Glomerular visceral epithelial cell (primary cell): ENCODE measurements at regions not wholly inside any gene's neighbourhood (a gene's known extent, or its start where the extent isn't known, plus 50 kb on each side); places are given as distances from the start of the nearest gene placed in this dataset.
A peak's percentile ranks its signal among the peaks of the same experiment; 100 is the strongest.

Experiments
- DNase-seq: peaks from one replicate; pipeline ENCODE4 v3.0.0-alpha.2; 2016; ENCODE audit errors: extremely low spot score

DNA sequence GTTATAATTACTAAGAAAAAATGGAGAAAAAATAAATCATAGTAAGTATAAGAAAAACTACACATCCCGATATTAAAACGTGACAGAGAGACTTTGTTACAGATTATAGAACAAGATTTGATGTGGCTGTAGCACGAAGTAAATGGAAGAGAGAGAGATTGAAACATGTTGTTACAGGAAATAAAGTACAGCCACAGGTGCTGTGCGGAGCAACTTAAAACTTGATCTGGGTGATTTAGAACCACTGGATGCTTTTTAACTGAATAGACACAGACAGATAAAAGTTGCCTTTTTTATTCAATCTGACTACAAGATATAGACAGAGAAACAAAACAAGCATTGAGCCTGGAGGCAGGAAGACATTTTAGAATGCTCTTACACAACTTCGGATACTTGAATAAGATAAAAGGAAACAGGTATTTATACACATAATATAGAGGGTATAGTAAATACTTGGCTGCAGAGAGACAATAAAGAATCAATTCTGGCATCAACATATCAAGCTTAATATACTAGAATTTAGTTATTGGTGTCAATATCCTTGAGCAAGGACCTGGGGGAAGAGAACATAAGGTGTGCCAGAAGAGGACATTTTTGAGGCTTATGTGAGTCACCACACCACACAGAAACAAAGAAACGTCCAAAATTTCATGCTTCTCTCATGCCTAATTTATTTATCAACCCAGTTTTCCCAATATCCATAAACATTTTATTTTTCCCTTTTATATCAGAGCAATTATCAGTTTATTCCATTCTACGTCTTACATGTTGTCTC is 548.5 kb downstream of the SLITRK1 start:
- no peak for DNase-seq

GRCh38 chr13:83332751-83333150 is 549.5 kb downstream of the SLITRK1 start:
- DNase-seq, result no peak

- DNase-seq, result no peak
These were observed 555.2 kb downstream of the SLITRK1 start for GRCh38 chr13:83327091-83327490.

DNA sequence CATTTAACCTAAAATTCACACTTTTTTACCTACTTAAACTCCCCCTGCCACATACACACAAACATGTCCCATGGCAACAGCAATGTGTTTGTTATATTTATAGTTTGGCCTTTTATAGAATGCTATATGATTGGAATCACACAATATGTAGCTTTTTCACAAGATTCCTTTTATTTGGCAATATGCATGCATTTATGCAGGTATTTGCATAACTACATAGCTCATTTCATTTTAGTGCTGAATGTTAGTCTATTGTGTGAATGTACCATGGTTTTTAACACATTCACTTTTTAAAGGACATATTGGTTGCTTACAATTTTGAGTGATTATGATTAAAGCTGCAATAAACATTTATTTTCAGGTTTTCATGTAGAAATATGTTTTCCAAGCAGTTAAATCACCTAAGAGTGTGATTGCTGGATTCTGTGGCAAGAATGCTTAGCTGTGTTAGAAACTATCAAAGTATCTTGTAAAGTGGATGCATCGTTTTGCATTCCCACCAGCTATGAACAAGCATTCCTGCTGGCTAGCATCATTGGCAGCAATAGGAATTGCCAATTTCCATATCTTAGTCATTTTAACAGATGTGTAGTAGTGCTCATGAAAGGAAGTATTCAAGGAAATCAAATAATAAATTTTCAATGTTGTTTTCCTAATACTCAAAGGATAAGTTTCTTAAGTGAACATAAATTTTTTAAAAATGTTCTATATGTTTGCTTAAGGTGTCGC is 557.0 kb downstream of the SLITRK1 start:
- DNase-seq, result peak; percentile 4

- peak; percentile 18 for DNase-seq
These were observed 570.2 kb downstream of the SLITRK1 start for GRCh38 chr13:83311886-83312577.

DNA sequence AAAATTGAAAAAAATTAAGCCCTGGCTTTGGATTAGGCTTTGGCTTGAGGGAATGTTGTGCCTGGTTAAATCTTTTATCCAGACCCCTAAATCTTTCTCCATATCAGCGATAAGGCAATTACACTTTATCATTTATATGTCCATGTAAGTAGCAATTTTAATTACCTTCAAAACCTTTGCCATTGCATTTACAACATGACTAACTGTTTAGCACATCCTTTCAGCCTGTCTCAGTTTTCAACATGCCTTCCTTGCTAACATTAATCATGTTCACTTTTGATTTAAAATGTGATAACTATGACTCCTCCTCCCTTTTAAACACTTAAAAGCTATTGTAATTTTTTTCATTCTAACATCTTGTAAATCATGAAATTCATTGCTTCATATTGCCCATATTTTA is 583.7 kb downstream of the SLITRK1 start:
- DNase-seq, result no peak

- DNase-seq, result no peak
These were observed 584.5 kb downstream of the SLITRK1 start for GRCh38 chr13:83297586-83298290.

GRCh38 chr13:83295686-83296085 is 586.6 kb downstream of the SLITRK1 start:
- no peak for DNase-seq

DNA sequence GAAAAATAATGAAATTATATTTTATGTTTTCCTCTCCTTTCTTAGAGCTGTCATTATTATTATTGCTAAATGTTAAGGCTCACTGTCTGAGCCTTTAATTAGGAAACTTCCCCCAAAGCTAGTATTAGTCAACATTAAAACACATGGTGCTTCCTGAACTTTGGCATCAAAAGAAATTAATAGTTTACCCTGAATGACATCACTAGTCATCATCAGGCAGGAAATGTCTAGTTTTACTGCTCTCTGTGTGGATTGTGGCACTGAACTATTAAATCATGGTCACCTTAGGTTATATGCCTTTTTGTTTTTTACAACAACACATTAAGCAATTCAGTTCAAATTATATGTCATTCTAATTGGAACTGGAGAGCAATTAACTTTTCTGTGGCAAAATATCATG is 595.5 kb downstream of the SLITRK1 start:
- DNase-seq, result no peak

DNA sequence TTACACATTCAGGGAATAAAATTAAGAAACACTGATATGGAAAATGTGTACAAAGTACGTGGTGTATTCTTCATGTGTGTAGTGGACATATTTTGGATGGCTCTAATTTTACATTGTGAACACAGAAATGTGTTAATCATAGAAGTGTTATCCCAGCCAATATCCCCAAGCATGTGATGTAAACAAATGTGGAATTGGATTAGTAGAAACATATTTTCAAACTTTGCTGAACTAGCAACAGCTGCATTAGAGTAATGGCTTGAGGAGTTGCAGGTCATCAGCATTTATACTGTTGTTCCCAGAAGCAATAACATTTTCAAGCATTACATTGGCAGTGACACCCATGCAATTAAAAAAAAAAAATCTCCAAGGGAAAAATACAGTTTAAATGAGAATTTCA is 600.6 kb downstream of the SLITRK1 start:
- DNase-seq, result no peak

DNA sequence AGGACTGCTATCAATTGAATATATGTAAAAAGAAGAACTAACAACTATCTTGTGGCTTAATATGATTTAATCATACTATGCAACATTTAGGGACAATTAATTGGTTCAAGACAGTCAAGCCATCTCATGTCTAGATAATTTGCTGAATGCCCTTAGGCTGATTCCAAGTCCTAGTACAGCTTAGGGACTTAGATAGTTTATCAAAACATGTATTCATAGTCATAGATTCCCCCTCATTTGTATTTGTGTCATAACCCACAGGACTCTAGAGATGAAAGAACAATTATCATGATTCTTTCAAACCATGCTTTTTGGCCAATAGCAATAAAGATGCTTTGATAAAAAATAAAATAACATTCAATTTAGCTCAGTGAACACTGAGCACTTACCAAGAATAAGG is 607.6 kb downstream of the SLITRK1 start:
- no peak for DNase-seq

DNA sequence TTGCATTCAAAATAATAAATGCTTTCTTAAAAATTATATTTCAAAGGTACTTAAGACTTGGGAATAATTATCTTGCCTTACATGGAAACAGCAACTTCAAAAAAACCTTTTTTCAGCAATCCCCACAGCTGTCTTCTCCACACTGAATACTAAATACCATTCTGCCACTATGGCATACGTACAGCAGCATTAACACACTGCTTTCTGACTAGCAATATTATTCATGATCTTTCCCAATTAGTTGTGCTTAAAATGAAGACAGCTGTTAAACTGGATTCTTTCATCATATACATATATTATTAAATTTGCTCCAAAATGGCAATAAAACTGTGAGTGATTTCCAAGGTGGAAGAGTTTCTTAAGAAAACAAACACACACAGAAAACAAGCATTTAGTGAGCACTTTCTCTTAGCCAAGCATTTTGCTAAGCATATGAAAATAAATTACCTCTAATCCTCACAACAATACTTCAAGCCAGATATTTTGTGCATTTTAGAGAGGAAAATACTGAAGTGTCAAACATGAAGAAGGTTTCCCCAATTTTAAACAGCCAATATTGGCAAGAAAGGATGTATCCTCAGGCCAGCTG is 609.5 kb downstream of the SLITRK1 start:
- no peak for DNase-seq

GRCh38 chr13:83272076-83272475 is 610.2 kb downstream of the SLITRK1 start:
- DNase-seq, result no peak

DNA sequence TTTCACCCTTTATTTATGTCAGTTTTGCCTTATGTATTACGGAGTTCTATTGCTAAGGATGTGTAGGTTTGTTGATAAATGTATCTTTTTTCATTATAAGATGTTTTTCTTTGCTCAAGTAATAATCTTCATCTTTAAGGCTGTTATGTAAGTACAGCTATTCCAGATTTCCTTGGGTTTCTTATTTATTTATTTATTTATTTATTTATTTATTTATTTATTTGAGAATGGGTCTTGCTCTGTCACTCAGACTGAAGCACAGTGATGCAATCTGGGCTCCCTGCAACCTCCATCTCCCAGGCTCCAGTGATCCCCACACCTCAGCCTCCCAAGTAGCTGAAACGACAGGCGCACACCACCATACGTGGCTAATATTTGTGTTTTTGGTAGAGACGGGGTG is 617.0 kb downstream of the SLITRK1 start:
- DNase-seq, result no peak

GRCh38 chr13:83248751-83249150 is 633.5 kb downstream of the SLITRK1 start:
- DNase-seq, result no peak

DNA sequence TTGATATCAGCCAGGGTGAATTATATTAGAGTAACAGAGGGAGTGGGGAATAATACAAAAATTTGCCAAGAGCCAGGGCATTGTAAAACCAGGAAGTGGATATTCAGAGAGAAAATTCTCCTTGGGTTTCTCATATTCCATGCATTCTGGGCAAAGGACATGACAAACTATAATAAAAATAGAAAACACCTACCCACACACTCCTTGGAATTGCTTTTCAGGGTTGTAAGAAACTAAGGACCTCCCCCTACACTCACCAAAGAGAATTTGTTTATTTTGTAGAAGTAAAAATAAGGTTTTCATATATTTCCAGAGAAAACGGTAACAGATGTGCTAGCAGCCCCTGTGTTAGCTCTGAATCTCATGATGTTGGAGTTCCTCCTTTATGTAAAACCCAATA is 649.6 kb downstream of the SLITRK1 start:
- no peak for DNase-seq

GRCh38 chr13:83229574-83230305 is 652.5 kb downstream of the SLITRK1 start:
- DNase-seq, result no peak

- DNase-seq, result no peak
These were observed 658.7 kb downstream of the SLITRK1 start for GRCh38 chr13:83223546-83223945.

GRCh38 chr13:83221813-83222241 is 660.4 kb downstream of the SLITRK1 start:
- peak; percentile 2 for DNase-seq

DNA sequence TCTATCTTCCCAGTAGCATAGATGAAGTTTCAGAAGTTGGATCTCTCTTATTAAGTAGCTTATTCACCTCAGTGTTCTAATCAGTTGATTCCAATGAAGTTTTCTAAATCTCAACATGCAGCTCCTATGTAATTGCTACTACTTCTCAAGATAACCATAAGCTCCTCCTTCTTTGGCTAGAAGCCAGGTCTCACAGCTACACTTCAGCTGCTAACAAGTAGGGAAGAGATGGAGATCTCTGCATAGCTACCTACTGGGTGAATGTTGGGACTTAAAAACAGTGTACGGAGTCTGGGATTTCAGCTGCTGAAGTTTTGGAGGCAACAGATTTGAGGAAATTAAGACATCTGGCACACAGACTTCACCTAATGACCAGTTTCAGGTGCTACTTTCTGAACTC is 661.0 kb downstream of the SLITRK1 start:
- peak; percentile 2 for DNase-seq

- DNase-seq, result no peak
These were observed 662.0 kb downstream of the SLITRK1 start for GRCh38 chr13:83220241-83220640.
